ENCODE measurements at regions not wholly inside any gene's neighbourhood (a gene's known extent, or its start where the extent isn't known, plus 50 kb on each side); places are given as distances from the start of the nearest gene placed in this dataset.

DNA sequence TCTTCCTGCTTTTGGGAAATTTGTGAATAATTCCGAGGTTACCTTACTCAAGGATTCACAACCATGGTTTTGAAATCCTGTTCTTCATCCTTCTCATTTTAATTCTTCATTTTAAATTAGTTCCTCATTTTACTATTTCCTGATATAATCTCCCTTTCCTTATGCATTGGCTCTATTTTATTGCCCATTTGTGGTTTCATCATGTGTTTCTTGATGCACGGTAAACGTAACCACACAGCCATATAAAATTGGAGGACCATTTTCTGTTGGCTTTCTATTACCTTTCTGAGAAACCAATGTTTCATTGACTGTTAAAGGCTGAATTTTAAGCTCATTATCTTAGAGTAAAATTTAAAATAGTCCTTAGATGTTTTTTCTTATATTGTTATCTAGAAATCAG lies 100.3 kb upstream of the NDST4 start:
- TF ChIP-seq CTCF (IDR thresholded peaks at IDR 0.05) = no peak
- no peak for TF ChIP-seq POLR2AphosphoS5 (IDR thresholded peaks at IDR 0.05)
